Activated T-helper 1 cell treated with Interleukin-2 at 50 U/mL for 16 hours (primary cell): ENCODE measurements at regions not wholly inside any gene's neighbourhood (a gene's known extent, or its start where the extent isn't known, plus 50 kb on each side); places are given as distances from the start of the nearest gene placed in this dataset.

Experiments used
- DNase-seq: peaks from one replicate; pipeline ENCODE4 v3.0.0-alpha.2; 2020; ENCODE audit warnings: low read depth

DNA sequence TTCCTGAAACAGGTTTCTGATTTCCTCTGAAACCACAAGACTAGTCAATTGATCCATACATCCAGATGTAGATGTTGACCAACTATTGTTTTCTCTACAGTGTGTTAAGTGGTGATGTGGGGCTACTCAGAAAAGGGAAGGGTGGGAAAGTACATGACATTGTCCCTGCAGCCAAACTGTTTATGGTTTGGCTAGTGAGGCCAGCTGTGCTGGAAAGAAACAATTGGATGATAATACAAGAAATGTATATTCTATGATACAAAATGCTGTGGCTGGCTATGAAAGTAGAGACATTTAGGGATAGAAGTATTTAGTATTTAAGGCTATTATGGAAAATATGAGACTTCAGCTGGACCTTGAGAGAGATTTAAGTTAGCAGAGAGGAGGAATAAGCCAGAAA is 244.5 kb downstream of the ADGRL2 start:
- no peak for DNase-seq

DNA sequence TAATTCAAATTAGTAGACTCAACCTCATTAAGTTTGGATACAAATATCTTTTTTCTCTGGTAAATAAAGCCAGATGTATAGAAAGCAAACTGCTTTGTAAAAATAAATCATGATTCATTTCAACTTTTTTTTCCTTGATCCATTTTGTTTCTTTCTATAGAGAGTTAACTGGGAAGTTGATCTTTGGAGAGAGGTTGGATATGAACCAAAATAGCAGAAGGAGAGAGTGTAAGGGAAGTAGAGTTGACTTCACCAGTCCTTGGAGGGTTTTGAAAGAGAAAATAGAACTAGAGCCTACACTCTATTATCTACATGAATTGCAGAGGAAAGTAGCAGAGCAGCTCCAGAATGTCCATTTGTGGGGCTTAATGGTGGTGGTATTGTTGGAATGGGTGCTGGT is 243.8 kb downstream of the ADGRL2 start:
- DNase-seq: no peak

GRCh38 chr1:82044111-82044510 is 243.4 kb downstream of the ADGRL2 start:
- DNase-seq: no peak

DNA sequence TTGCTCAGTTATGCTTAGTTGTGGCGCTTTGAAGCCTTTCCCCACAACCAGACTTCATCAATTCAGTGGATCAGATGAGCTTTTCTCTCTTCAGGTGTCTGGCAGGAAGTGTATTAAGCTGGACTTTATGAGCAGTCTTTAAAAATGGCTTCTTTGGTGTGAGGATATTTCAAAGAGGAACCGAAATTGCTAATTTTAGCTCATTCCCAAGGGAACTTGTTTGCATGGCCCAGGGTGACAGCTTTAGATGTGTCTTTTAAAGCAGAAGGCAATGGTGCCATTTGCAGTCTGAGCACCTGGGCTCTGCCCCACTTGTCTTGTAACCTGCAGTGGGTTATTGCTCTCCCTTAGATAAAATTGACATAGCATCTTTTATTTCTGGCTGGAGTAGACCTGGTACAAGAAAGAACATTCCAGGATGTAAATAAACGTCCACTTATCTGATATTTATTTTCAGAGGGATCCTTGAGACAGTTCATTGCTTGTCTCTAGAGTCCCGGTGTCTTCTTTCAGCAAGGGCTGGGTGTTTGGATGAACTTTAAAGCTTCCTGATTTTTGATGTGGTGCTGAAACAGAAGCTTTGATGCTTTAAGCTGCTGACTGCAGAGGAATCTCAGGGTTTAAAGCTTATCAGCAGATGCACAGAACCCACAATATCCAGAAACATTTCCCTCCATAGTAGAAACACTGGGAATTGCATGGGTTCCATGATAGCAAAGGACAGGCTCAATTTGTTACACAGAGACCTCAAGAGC is 241.7 kb downstream of the ADGRL2 start:
- DNase-seq: no peak
